ENCODE measurements at regions not wholly inside any gene's neighbourhood (a gene's known extent, or its start where the extent isn't known, plus 50 kb on each side); places are given as distances from the start of the nearest gene placed in this dataset.

- no TSS peak for BruUV-seq (replicated peaks)
- no peaks in the 10 kb centered on the region for H3K36me3 ChIP-seq (ENCODE audit: control insufficient read depth, insufficient read depth, low read length)
- no peak overlapping the region for H3K27ac ChIP-seq (ENCODE audit: low read length)
- no peaks in the 10 kb centered on the region for H3K9me3 ChIP-seq (ENCODE audit: control insufficient read depth, insufficient read depth, low read depth, low read length)
- ATAC-seq: no peak
- CTCF ChIA-PET: no interaction called here
- TF ChIP-seq REST (IDR thresholded peaks at IDR 0.05; ENCODE audit: insufficient read depth in 1 of 2, low read depth in 2 of 2, low read length in 1 of 2) (no peak), SIN3A (IDR thresholded peaks at IDR 0.05; ENCODE audit: borderline replicate concordance, insufficient read depth, low read depth, low read length) (no peak), POLR2AphosphoS5 (IDR thresholded peaks at IDR 0.05; ENCODE audit: low read depth, low read length) (no peak), TCF7L2 (IDR thresholded peaks at IDR 0.05; ENCODE audit: low read depth, low read length) (no peak), CTCF (IDR thresholded peaks at IDR 0.05) (no peak)
- H3K27me3 ChIP-seq (ENCODE audit: control insufficient read depth, insufficient read depth, low read length): no peaks in the 10 kb centered on the region
- DNase-seq (ENCODE audit: low read depth, low spot score): no peak
- in situ Hi-C loops (cut with HindIII; ENCODE audit: low pct_unique_long_range_greater_than_20kb, low sequenced_read_pairs): no loop called here
- no peak overlapping the region for H3K4me3 ChIP-seq (ENCODE audit: low read depth in 2 of 2, low read length in 2 of 2)
- intact Hi-C loops (cut with micrococcal nuclease; ENCODE audit: unreplicated experiment): no loop called here
- POLR2A ChIA-PET: no interaction called here
- no peaks in the 10 kb centered on the region for H3K4me1 ChIP-seq (ENCODE audit: control insufficient read depth, insufficient read depth, low read length)
Observed at GRCh38 chr1:58994664-58995063, 210.8 kb upstream of the JUN start.

GRCh38 chr1:58996341-58997059 lies 212.7 kb upstream of the JUN start:
- H3K27me3 ChIP-seq (ENCODE audit: control insufficient read depth, insufficient read depth, low read length): no peaks in the 10 kb centered on the region
- no peaks in the 10 kb centered on the region for H3K36me3 ChIP-seq (ENCODE audit: control insufficient read depth, insufficient read depth, low read length)
- no peak overlapping the region for H3K4me3 ChIP-seq (ENCODE audit: low read depth in 2 of 2, low read length in 2 of 2)
- ChIA-PET POLR2A (no interaction called here), CTCF (no interaction called here)
- TF ChIP-seq POLR2AphosphoS5 (IDR thresholded peaks at IDR 0.05; ENCODE audit: low read depth, low read length) (no peak), REST (IDR thresholded peaks at IDR 0.05; ENCODE audit: insufficient read depth in 1 of 2, low read depth in 2 of 2, low read length in 1 of 2) (no peak), CTCF (IDR thresholded peaks at IDR 0.05) (no peak), SIN3A (IDR thresholded peaks at IDR 0.05; ENCODE audit: borderline replicate concordance, insufficient read depth, low read depth, low read length) (no peak), TCF7L2 (IDR thresholded peaks at IDR 0.05; ENCODE audit: low read depth, low read length) (no peak)
- no peak overlapping the region for H3K27ac ChIP-seq (ENCODE audit: low read length)
- ATAC-seq (no peak), DNase-seq (ENCODE audit: low read depth, low spot score) (no peak)
- in situ Hi-C loops (cut with HindIII; ENCODE audit: low pct_unique_long_range_greater_than_20kb, low sequenced_read_pairs): no loop called here
- H3K4me1 ChIP-seq (ENCODE audit: control insufficient read depth, insufficient read depth, low read length): no peaks in the 10 kb centered on the region
- no TSS peak for BruUV-seq (replicated peaks)
- intact Hi-C loops (cut with micrococcal nuclease; ENCODE audit: unreplicated experiment): no loop called here
- H3K9me3 ChIP-seq (ENCODE audit: control insufficient read depth, insufficient read depth, low read depth, low read length): no peaks in the 10 kb centered on the region
